Endodermal cell (in vitro differentiated cells): ENCODE measurements at regions not wholly inside any gene's neighbourhood (a gene's known extent, or its start where the extent isn't known, plus 50 kb on each side); places are given as distances from the start of the nearest gene placed in this dataset.

Experiments used
- DNase-seq: peaks from one replicate; pipeline ENCODE4 v3.0.0-alpha.2; 2017
- H3K27ac ChIP-seq: 2 replicates; pipeline ENCODE4 v1.5.1; 2013; ENCODE audit warnings: mild to moderate bottlenecking, low read depth, low read length, moderate library complexity
- H3K27me3 ChIP-seq: 2 replicates; pipeline ENCODE4 v1.6.1; 2013; ENCODE audit warnings: mild to moderate bottlenecking, low read length, moderate library complexity; ENCODE audit not compliant: insufficient read depth, control insufficient read depth, poor library complexity, severe bottlenecking
- H3K36me3 ChIP-seq: 2 replicates; pipeline ENCODE4 v1.7.0; 2013; ENCODE audit warnings: mild to moderate bottlenecking, low read length, moderate library complexity; ENCODE audit not compliant: control insufficient read depth, insufficient read depth
- H3K4me1 ChIP-seq: one replicate; pipeline ENCODE4 v1.7.0; 2013; ENCODE audit warnings: low read length; ENCODE audit not compliant: control insufficient read depth, insufficient read depth
- H3K4me3 ChIP-seq: 2 replicates; pipeline ENCODE4 v1.5.1; 2013; ENCODE audit warnings: mild to moderate bottlenecking, low read length, moderate library complexity
- H3K9ac ChIP-seq: 2 replicates; pipeline ENCODE4 v1.6.1; 2013; ENCODE audit warnings: mild to moderate bottlenecking, low read length, moderate library complexity; ENCODE audit not compliant: poor library complexity, severe bottlenecking; ENCODE audit errors: extremely low read depth
- H3K9me3 ChIP-seq: 2 replicates; pipeline ENCODE4 v1.6.1; 2013; ENCODE audit warnings: mild to moderate bottlenecking, low read length, moderate library complexity; ENCODE audit not compliant: control insufficient read depth
- H3K27ac Mint-ChIP-seq: 2 replicates; pipeline ENCODE4 v1.8.0; 2020; ENCODE audit warnings: mixed read lengths
- H3K27me3 Mint-ChIP-seq: 2 replicates; pipeline ENCODE4 v1.8.0; 2021; ENCODE audit warnings: mild to moderate bottlenecking, mixed read lengths; ENCODE audit not compliant: insufficient read depth
- H3K36me3 Mint-ChIP-seq: 2 replicates; pipeline ENCODE4 v1.8.0; 2020; ENCODE audit warnings: low read depth, mixed read lengths
- H3K4me1 Mint-ChIP-seq: 2 replicates; pipeline ENCODE4 v1.8.0; 2020; ENCODE audit warnings: mixed read lengths
- H3K4me3 Mint-ChIP-seq: 2 replicates; pipeline ENCODE4 v1.8.0; 2020; ENCODE audit warnings: mild to moderate bottlenecking, moderate library complexity, mixed read lengths
- H3K9me3 Mint-ChIP-seq: 2 replicates; pipeline ENCODE4 v1.8.0; 2020; ENCODE audit warnings: mild to moderate bottlenecking, mixed read lengths
- CTCF ChIP-seq: fragments of 200-600 bp; sonication (generic); conservative IDR thresholded peaks from 2 replicates; pipeline ENCODE4 v1.5.0; 2021; ENCODE audit warnings: antibody characterized with exemption, mild to moderate bottlenecking
- whole genome bisulfite sequencing, 2 experiments: methylation state at CpG; one replicate each; pipeline versions ENCODE4 v1.1.5 to v1.1.7; 2013; ENCODE audit warnings: missing lambda C conversion rate in 2 of 2, mixed read lengths in 1 of 2; ENCODE audit not compliant: insufficient coverage in 1 of 2, insufficient read length in 1 of 2; 5-methylcytosine and 5-hydroxymethylcytosine counted together

DNA sequence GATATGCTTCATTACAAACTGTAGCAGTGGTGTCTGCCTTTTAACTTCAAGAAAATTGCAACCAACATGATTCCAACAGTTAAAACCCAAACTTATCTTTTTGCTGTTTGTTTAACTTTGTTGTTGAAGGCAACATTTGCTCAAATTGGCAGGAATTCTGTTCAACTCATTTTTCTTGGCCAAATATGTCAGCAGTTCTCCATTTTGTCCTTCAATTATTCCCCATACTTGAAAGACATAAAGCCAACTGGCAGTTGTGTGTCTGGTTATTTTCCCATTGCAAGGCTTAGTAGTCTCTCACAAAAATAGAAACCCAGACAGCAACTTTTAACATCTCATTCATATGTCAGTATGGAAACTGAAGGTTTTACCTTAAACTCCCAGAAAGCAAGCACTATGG lies 146.3 kb downstream of the LRIG3 start:
- no peaks in the 10 kb centered on the region for H3K27me3 ChIP-seq
- no peak overlapping the region for H3K4me3 Mint-ChIP-seq
- H3K4me1 Mint-ChIP-seq, result no peaks in the 10 kb centered on the region
- no peak overlapping the region for H3K4me3 ChIP-seq
- H3K27ac ChIP-seq, result no peak overlapping the region
- no peak overlapping the region for H3K27ac Mint-ChIP-seq
- H3K27me3 Mint-ChIP-seq, result no peaks in the 10 kb centered on the region
- H3K9me3 ChIP-seq, result peaks cover 3% of the 10 kb centered on the region
- H3K9me3 Mint-ChIP-seq, result peaks cover 8% of the 10 kb centered on the region
- TF ChIP-seq CTCF, result no peak
- no peak for DNase-seq
- no peaks in the 10 kb centered on the region for H3K36me3 Mint-ChIP-seq
- no peaks in the 10 kb centered on the region for H3K4me1 ChIP-seq
- H3K36me3 ChIP-seq, result no peaks in the 10 kb centered on the region
- H3K9ac ChIP-seq, result no peak overlapping the region

GRCh38 chr12:58774731-58775130 lies 145.6 kb downstream of the LRIG3 start:
- Histone ChIP-seq H3K9me3 (no peaks in the 10 kb centered on the region), H3K4me1 (no peaks in the 10 kb centered on the region), H3K36me3 (no peaks in the 10 kb centered on the region), H3K9ac (no peak overlapping the region), H3K4me3 (no peak overlapping the region), H3K27ac (no peak overlapping the region), H3K27me3 (no peaks in the 10 kb centered on the region)
- no peaks in the 10 kb centered on the region for H3K4me1 Mint-ChIP-seq
- no peaks in the 10 kb centered on the region for H3K27me3 Mint-ChIP-seq
- WGBS, 2 experiments, result 85% methylated on average over 1 of the region's 2 CpGs; no CpG with 5 or more reads in 1 of the 2 experiments
- H3K4me3 Mint-ChIP-seq, result no peak overlapping the region
- TF ChIP-seq CTCF, result no peak
- no peak overlapping the region for H3K27ac Mint-ChIP-seq
- no peak for DNase-seq
- peaks cover 5% of the 10 kb centered on the region for H3K9me3 Mint-ChIP-seq
- H3K36me3 Mint-ChIP-seq, result no peaks in the 10 kb centered on the region

GRCh38 chr12:58775396-58775795 lies 144.9 kb downstream of the LRIG3 start:
- TF ChIP-seq CTCF, result no peak
- H3K9me3 ChIP-seq, result no peaks in the 10 kb centered on the region
- no peaks in the 10 kb centered on the region for H3K27me3 Mint-ChIP-seq
- H3K36me3 ChIP-seq, result no peaks in the 10 kb centered on the region
- H3K27ac Mint-ChIP-seq, result no peak overlapping the region
- H3K9ac ChIP-seq, result no peak overlapping the region
- peaks cover 7% of the 10 kb centered on the region for H3K9me3 Mint-ChIP-seq
- H3K27me3 ChIP-seq, result no peaks in the 10 kb centered on the region
- H3K4me1 ChIP-seq, result no peaks in the 10 kb centered on the region
- H3K27ac ChIP-seq, result no peak overlapping the region
- no peak overlapping the region for H3K4me3 Mint-ChIP-seq
- WGBS, 2 experiments, result no CpG with 5 or more reads among the region's 1 CpG
- no peak for DNase-seq
- no peaks in the 10 kb centered on the region for H3K4me1 Mint-ChIP-seq
- H3K36me3 Mint-ChIP-seq, result no peaks in the 10 kb centered on the region
- H3K4me3 ChIP-seq, result no peak overlapping the region
